ENCODE measurements at regions not wholly inside any gene's neighbourhood (a gene's known extent, or its start where the extent isn't known, plus 50 kb on each side); places are given as distances from the start of the nearest gene placed in this dataset.

DNA sequence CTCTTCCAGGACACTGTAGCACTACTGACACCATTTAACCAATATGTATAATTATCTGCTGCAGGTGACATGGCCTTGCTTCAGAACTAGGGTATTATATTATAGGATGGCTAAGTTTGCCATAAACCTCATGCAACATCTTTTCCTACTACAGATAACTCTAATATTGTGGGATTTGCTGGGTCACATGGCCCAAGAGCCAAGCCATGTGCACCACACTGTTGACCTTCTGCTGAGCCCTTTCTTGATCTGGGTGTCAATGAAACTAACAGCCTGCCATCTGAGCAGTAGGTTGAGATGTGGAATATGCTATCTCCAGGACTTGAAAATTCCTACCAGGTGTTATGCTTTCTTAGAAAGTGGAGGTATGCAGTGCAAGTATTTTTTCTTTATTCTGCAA, 2291.1 kb downstream of the MRPL39 start:
- no peak overlapping the region for H3K4me2 ChIP-seq (ENCODE audit: low read length)
- no peak overlapping the region for H3K27ac ChIP-seq (ENCODE audit: low read length)

GRCh38 chr21:23308741-23309140, 2298.5 kb downstream of the MRPL39 start:
- H3K9me2 ChIP-seq (ENCODE audit: insufficient read depth, low read length): no peaks in the 10 kb centered on the region
- no peaks in the 10 kb centered on the region for H3K9me3 ChIP-seq (ENCODE audit: low read length)
- no peaks in the 10 kb centered on the region for H3F3A ChIP-seq (ENCODE audit: insufficient read depth, low read length, poor library complexity, severe bottlenecking)
- no peaks in the 10 kb centered on the region for H3K36me3 ChIP-seq (ENCODE audit: insufficient read depth, low read length)
- H3K27me3 ChIP-seq (ENCODE audit: insufficient read depth, low read depth, low read length): no peaks in the 10 kb centered on the region
- H2AFZ ChIP-seq (ENCODE audit: low read depth, low read length): no peak overlapping the region
- no peak overlapping the region for H3K27ac ChIP-seq (ENCODE audit: low read length)
- H4K20me1 ChIP-seq (ENCODE audit: insufficient read depth): no peaks in the 10 kb centered on the region
- no peak overlapping the region for H3K4me2 ChIP-seq (ENCODE audit: low read length)
- TF ChIP-seq EZH2 (IDR thresholded peaks at IDR 0.05; ENCODE audit: borderline replicate concordance, insufficient read depth, low read length, poor library complexity, severe bottlenecking) (no peak), RAD21 (conservative IDR thresholded peaks at IDR 0.05) (no peak), EP300 (conservative IDR thresholded peaks at IDR 0.05; ENCODE audit: poor library complexity, severe bottlenecking) (no peak), POLR2AphosphoS5 (IDR thresholded peaks at IDR 0.05) (no peak), MXI1 (conservative IDR thresholded peaks at IDR 0.05; ENCODE audit: poor library complexity, severe bottlenecking) (no peak), SMC3 (conservative IDR thresholded peaks at IDR 0.05; ENCODE audit: poor library complexity) (no peak), CTCF (IDR thresholded peaks at IDR 0.05; ENCODE audit: poor library complexity, severe bottlenecking) (no peak), TAF1 (IDR thresholded peaks at IDR 0.05; ENCODE audit: low read depth) (no peak)
- TF ChIP-seq, protein P1, sequence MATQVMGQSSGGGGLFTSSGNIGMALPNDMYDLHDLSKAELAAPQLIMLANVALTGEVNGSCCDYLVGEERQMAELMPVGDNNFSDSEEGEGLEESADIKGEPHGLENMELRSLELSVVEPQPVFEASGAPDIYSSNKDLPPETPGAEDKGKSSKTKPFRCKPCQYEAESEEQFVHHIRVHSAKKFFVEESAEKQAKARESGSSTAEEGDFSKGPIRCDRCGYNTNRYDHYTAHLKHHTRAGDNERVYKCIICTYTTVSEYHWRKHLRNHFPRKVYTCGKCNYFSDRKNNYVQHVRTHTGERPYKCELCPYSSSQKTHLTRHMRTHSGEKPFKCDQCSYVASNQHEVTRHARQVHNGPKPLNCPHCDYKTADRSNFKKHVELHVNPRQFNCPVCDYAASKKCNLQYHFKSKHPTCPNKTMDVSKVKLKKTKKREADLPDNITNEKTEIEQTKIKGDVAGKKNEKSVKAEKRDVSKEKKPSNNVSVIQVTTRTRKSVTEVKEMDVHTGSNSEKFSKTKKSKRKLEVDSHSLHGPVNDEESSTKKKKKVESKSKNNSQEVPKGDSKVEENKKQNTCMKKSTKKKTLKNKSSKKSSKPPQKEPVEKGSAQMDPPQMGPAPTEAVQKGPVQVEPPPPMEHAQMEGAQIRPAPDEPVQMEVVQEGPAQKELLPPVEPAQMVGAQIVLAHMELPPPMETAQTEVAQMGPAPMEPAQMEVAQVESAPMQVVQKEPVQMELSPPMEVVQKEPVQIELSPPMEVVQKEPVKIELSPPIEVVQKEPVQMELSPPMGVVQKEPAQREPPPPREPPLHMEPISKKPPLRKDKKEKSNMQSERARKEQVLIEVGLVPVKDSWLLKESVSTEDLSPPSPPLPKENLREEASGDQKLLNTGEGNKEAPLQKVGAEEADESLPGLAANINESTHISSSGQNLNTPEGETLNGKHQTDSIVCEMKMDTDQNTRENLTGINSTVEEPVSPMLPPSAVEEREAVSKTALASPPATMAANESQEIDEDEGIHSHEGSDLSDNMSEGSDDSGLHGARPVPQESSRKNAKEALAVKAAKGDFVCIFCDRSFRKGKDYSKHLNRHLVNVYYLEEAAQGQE (IDR thresholded peaks at IDR 0.05; ENCODE audit: borderline replicate concordance): no peak
- H3K79me2 ChIP-seq (replicated peaks; ENCODE audit: insufficient read depth, low read length): no peaks in the 10 kb centered on the region
- H3K4me3 ChIP-seq (ENCODE audit: low read length): no peak overlapping the region
- no peak overlapping the region for H3K9ac ChIP-seq (ENCODE audit: low read length)

More for the DNA sequence above, 2291.1 kb downstream of the MRPL39 start:
- TF ChIP-seq, protein P1 (IDR thresholded peaks at IDR 0.05; ENCODE audit: borderline replicate concordance): no peak
- TF ChIP-seq RAD21 (conservative IDR thresholded peaks at IDR 0.05) (no peak), EP300 (conservative IDR thresholded peaks at IDR 0.05; ENCODE audit: poor library complexity, severe bottlenecking) (no peak), POLR2AphosphoS5 (IDR thresholded peaks at IDR 0.05) (no peak), CTCF (IDR thresholded peaks at IDR 0.05; ENCODE audit: poor library complexity, severe bottlenecking) (no peak)
- Histone ChIP-seq H3K9ac (ENCODE audit: low read length) (no peak overlapping the region), H3K79me2 (replicated peaks; ENCODE audit: insufficient read depth, low read length) (no peaks in the 10 kb centered on the region), H3K36me3 (ENCODE audit: insufficient read depth, low read length) (no peaks in the 10 kb centered on the region), H3K9me2 (ENCODE audit: insufficient read depth, low read length) (no peaks in the 10 kb centered on the region), H3F3A (ENCODE audit: insufficient read depth, low read length, poor library complexity, severe bottlenecking) (no peaks in the 10 kb centered on the region), H3K4me3 (ENCODE audit: low read length) (no peak overlapping the region), H4K20me1 (ENCODE audit: insufficient read depth) (no peaks in the 10 kb centered on the region), H3K27me3 (ENCODE audit: insufficient read depth, low read depth, low read length) (no peaks in the 10 kb centered on the region), H3K9me3 (ENCODE audit: low read length) (no peaks in the 10 kb centered on the region), H2AFZ (ENCODE audit: low read depth, low read length) (no peak overlapping the region)

Measured in neural cell (in vitro differentiated cells).